Pancreas (tissue), 10 donors: ENCODE measurements at regions not wholly inside any gene's neighbourhood (a gene's known extent, or its start where the extent isn't known, plus 50 kb on each side); places are given as distances from the start of the nearest gene placed in this dataset.
"Not testable (repeated sequence)": the region's sequence is repeated elsewhere in the genome, so short reads cannot be mapped to it uniquely, and the experiment has no call there.

Source experiments
- ATAC-seq, 4 donors: fragments of 200-7000 bp; cut with Tn5 transposase; one replicate each; pipeline versions ENCODE4 v1.8.0 to v1.9.1; 2020; ENCODE audit warnings: mild to moderate bottlenecking in 4 of 4, moderate library complexity in 4 of 4
- DNase-seq, 6 donors: peaks; one replicate each; pipeline ENCODE4 v3.0.0-alpha.2; 2020
- FAIRE-seq: peaks from 2 replicates; lab custom pipeline; 2012; peaks lifted over from hg19 to GRCh38; lab: Jason Lieb, UNC
- H3K27ac ChIP-seq, 4 donors: fragments of 200-600 bp; sonication (generic); 1 replicate in 3 of 4; 2 replicates in 1 of 4; pipeline versions ENCODE4 v1.5.0 to v1.8.0; 2020
- H3K27me3 ChIP-seq, 4 donors: fragments of 200-600 bp; one replicate each; pipeline ENCODE4 v1.8.0; 2021
- H3K36me3 ChIP-seq, 3 donors: fragments of 200-600 bp; sonication (generic) in 1 of 3; one replicate each; pipeline versions ENCODE4 v1.5.0 to v1.8.0; 2020 to 2021
- H3K4me1 ChIP-seq, 3 donors: fragments of 200-600 bp; one replicate each; pipeline ENCODE4 v1.8.0; 2021
- H3K4me3 ChIP-seq, 4 donors: fragments of 200-600 bp; sonication (generic) in 2 of 4; one replicate each; pipeline versions ENCODE4 v1.5.0 to v1.8.0; 2020 to 2021
- H3K9me3 ChIP-seq, 4 donors: fragments of 200-600 bp; one replicate each; pipeline ENCODE4 v1.8.0; 2021
- WGBS, 2 donors: extraction: QIAGEN DNeasy Blood & Tissue Kit; methylation state at CpG; one replicate each; pipeline ENCODE4 v1.1.7; 2013; 5-methylcytosine and 5-hydroxymethylcytosine counted together
- intact Hi-C, 3 donors: fragments of 100-400 bp; cut with DNase I; formaldehyde crosslinking; loops; one replicate each; pipeline versions ENCODE4 v1.11.1 to v1.14.2; 2022
- TF ChIP-seq, protein P1 (sequence below), 4 donors: fragments of 200-600 bp; sonication (generic) in 3 of 4; IDR thresholded peaks; one replicate each; pipeline versions ENCODE4 v1.5.0 to v1.8.0; 2021; ENCODE audit warnings: antibody characterized with exemption in 4 of 4
- donor health status: healthy with polysubstance abuse.
- donor health status: DM: no; HTN: no; CAD: no; lungs with moderate emphysema.
- donor health status: DM: no; HTN: no; CAD: no.
- donor health status: control.
- donor health status: control.
- donor health status: Bipolar disorder and iron deficiency.
- donor health status: DM: yes; HTN: yes; CAD: no.
- donor health status: DM: no; HTN: no; CAD: no.
- donor health status: DM: no; HTN: no; CAD: no.
- donor health status: DM: yes; HTN: yes; CAD: no.

DNA sequence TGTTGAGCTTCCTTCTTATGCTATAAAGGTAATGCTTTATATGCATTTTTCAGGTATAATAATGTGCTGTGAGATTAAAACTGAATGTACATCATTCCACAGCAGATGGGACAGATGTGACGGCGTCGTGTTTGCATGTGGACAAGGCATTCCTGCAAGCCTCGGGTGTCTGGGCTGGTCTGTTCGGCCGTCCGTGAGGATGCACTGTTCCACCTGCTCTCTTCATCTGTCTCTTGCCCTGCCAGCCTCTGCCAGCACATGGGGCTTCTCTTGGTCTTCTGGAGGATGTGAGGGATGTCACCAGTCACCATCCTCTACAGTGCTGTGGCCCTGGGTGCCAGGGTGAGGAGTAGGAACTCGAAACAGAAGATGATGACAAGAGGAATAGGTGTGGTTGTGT lies 223.2 kb downstream of the ERMARD start:
- no peak for DNase-seq
- no peaks in the 10 kb centered on the region for H3K27me3 ChIP-seq
- FAIRE-seq, result no peak
- no peak for ATAC-seq
- H3K27ac ChIP-seq, result no peak overlapping the region
- WGBS, 2 donors, result 66 to 82% methylated on average over 8 of the region's 8 CpGs
- no peak overlapping the region for H3K4me3 ChIP-seq
- intact Hi-C loops, result no loop called here
- no peaks in the 10 kb centered on the region for H3K36me3 ChIP-seq
- H3K9me3 ChIP-seq, result no peaks in the 10 kb centered on the region
- TF ChIP-seq, protein P1, sequence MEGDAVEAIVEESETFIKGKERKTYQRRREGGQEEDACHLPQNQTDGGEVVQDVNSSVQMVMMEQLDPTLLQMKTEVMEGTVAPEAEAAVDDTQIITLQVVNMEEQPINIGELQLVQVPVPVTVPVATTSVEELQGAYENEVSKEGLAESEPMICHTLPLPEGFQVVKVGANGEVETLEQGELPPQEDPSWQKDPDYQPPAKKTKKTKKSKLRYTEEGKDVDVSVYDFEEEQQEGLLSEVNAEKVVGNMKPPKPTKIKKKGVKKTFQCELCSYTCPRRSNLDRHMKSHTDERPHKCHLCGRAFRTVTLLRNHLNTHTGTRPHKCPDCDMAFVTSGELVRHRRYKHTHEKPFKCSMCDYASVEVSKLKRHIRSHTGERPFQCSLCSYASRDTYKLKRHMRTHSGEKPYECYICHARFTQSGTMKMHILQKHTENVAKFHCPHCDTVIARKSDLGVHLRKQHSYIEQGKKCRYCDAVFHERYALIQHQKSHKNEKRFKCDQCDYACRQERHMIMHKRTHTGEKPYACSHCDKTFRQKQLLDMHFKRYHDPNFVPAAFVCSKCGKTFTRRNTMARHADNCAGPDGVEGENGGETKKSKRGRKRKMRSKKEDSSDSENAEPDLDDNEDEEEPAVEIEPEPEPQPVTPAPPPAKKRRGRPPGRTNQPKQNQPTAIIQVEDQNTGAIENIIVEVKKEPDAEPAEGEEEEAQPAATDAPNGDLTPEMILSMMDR (IDR thresholded peaks at IDR 0.05), result no peak
- H3K4me1 ChIP-seq, result no peaks in the 10 kb centered on the region

DNA sequence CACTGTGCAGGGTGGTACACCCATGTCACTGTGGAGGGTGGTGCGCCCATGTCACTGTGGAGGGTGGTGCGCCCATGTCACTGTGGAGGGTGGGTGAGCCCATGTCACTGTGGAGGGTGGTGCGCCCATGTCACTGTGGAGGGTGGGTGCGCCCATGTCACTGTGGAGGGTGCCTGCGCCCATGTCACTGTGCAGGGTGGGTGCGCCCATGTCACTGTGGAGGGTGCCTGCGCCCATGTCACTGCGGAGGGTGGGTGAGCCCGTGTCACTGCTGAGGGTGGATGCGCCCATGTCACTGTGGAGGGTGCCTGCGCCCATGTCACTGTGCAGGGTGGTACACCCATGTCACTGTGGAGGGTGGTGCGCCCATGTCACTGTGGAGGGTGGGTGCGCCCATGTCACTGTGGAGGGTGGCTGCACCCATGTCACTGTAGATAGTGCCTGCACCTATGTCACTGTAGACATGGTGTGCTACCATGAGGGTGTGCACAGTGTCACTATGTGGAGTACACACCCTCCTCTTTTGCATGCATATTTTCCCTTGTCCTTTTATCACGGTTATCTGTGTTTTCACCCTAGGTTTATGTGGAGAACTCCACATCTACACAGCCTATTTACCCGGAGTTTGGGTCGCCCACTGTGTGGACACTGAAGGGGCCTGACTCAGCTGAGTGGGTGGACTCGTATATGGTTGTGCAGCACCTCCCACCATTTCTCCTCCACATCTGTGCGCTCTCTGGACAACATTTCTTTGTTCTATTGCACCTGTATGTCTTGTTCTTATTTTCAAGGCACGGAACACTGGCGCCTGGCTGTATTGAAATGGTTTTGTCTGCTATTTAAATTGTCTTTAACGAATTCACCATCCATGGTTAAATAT lies 222.4 kb downstream of the ERMARD start:
- intact Hi-C loops, H3K9me3 ChIP-seq, ATAC-seq, H3K27ac ChIP-seq, H3K36me3 ChIP-seq, H3K4me1 ChIP-seq, FAIRE-seq, H3K4me3 ChIP-seq, H3K27me3 ChIP-seq: not testable (repeated sequence)
- WGBS, 2 donors, result 74 to 84% methylated on average over 21 of the region's 21 CpGs
- peak in 1 of 6 donors; percentile 0 for DNase-seq

DNA sequence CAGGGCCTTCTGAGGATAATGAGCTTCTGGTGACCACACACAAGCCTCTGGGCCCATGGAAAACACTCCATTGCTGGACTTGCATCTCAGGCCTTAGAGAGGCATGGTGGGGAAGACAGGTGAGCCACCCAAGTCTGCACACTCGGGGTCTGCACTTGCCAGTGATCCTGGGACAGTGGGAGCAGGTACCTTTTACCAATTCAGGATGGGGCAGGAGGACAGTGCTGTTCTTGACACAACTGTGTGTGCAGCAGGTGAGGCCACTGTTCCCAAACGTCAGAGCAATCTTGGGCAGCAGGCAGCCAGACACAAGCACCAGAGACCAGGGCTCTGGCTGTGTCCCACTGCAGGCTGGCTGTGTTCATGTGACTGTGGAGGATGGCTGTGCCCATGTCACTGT lies 221.3 kb downstream of the ERMARD start:
- Histone ChIP-seq H3K27me3 (no peaks in the 10 kb centered on the region), H3K36me3 (no peaks in the 10 kb centered on the region), H3K9me3 (no peaks in the 10 kb centered on the region), H3K27ac (no peak overlapping the region), H3K4me1 (no peaks in the 10 kb centered on the region), H3K4me3 (no peak overlapping the region)
- peak in 4 of 6 donors; percentile 2 to 27 (median 14) for DNase-seq
- intact Hi-C loops, result no loop called here
- WGBS, 2 donors, result 58 to 63% methylated on average over 2 of the region's 2 CpGs
- no peak for ATAC-seq
- FAIRE-seq, result no peak
- TF ChIP-seq, protein P1 (IDR thresholded peaks at IDR 0.05), result no peak

- Histone ChIP-seq H3K4me3 (no peak overlapping the region), H3K9me3 (no peaks in the 10 kb centered on the region), H3K36me3 (no peaks in the 10 kb centered on the region), H3K27me3 (no peaks in the 10 kb centered on the region), H3K4me1 (no peaks in the 10 kb centered on the region), H3K27ac (no peak overlapping the region)
- no peak for FAIRE-seq
- peak in 3 of 6 donors; percentile 0 to 39 (median 7) for DNase-seq
- TF ChIP-seq, protein P1 (IDR thresholded peaks at IDR 0.05), result no peak
- intact Hi-C loops, result no loop called here
- ATAC-seq, result no peak
- WGBS, 2 donors, result 87 to 88% methylated on average over 15 of the region's 15 CpGs
Measured at GRCh38 chr6:169972101-169972651, 220.8 kb downstream of the ERMARD start.

- Histone ChIP-seq H3K4me3 (no peak overlapping the region), H3K27ac (no peak overlapping the region), H3K9me3 (no peaks in the 10 kb centered on the region), H3K4me1 (no peaks in the 10 kb centered on the region), H3K27me3 (no peaks in the 10 kb centered on the region), H3K36me3 (no peaks in the 10 kb centered on the region)
- DNase-seq (peak in 5 of 6 donors; percentile 1 to 62 (median 11)), FAIRE-seq (no peak), ATAC-seq (no peak)
- intact Hi-C loops, result no loop called here
- TF ChIP-seq, protein P1 (IDR thresholded peaks at IDR 0.05), result no peak
- WGBS, 2 donors, result 86% methylated on average over 37 to 38 of the region's 38 CpGs
Measured at GRCh38 chr6:169971081-169971861, 219.8 kb downstream of the ERMARD start.
